Endothelial cell (in vitro differentiated cells): ENCODE measurements at regions not wholly inside any gene's neighbourhood (a gene's known extent, or its start where the extent isn't known, plus 50 kb on each side); places are given as distances from the start of the nearest gene placed in this dataset.

Experiments used
- DNase-seq: peaks from one replicate; pipeline ENCODE4 v3.0.0; 2021; ENCODE audit warnings: low spot score
- H3K27ac Mint-ChIP-seq: one replicate; pipeline ENCODE4 v1.8.0; 2021; ENCODE audit warnings: mixed read lengths, inconsistent platforms; ENCODE audit not compliant: unreplicated experiment
- H3K27me3 Mint-ChIP-seq: one replicate; pipeline ENCODE4 v1.8.0; 2021; ENCODE audit warnings: mild to moderate bottlenecking, moderate library complexity, mixed read lengths, inconsistent platforms; ENCODE audit not compliant: unreplicated experiment
- H3K36me3 Mint-ChIP-seq: one replicate; pipeline ENCODE4 v1.8.0; 2021; ENCODE audit warnings: mild to moderate bottlenecking, low read depth, mixed read lengths, inconsistent platforms; ENCODE audit not compliant: unreplicated experiment
- H3K4me1 Mint-ChIP-seq: one replicate; pipeline ENCODE4 v1.8.0; 2021; ENCODE audit warnings: mild to moderate bottlenecking, mixed read lengths, inconsistent platforms; ENCODE audit not compliant: unreplicated experiment
- H3K4me3 Mint-ChIP-seq: one replicate; pipeline ENCODE4 v1.8.0; 2021; ENCODE audit warnings: mild to moderate bottlenecking, mixed read lengths, inconsistent platforms; ENCODE audit not compliant: unreplicated experiment
- H3K9me3 Mint-ChIP-seq: one replicate; pipeline ENCODE4 v1.8.0; 2021; ENCODE audit warnings: mixed read lengths, inconsistent platforms; ENCODE audit not compliant: unreplicated experiment
- CTCF ChIP-seq: fragments of 200-600 bp; sonication (generic); IDR thresholded peaks from one replicate; pipeline ENCODE4 v1.5.0; 2021; ENCODE audit warnings: antibody characterized with exemption; ENCODE audit not compliant: unreplicated experiment

- no peaks in the 10 kb centered on the region for H3K27me3 Mint-ChIP-seq
- H3K27ac Mint-ChIP-seq: no peak overlapping the region
- H3K4me3 Mint-ChIP-seq: no peak overlapping the region
- no peak for TF ChIP-seq CTCF
- no peak for DNase-seq
- H3K9me3 Mint-ChIP-seq: no peaks in the 10 kb centered on the region
- no peaks in the 10 kb centered on the region for H3K4me1 Mint-ChIP-seq
- H3K36me3 Mint-ChIP-seq: no peaks in the 10 kb centered on the region
Measured at GRCh38 chr4:85407546-85407945, 67.4 kb upstream of the ARHGAP24 start.

GRCh38 chr4:85408301-85408700 lies 66.6 kb upstream of the ARHGAP24 start:
- H3K27ac Mint-ChIP-seq: no peak overlapping the region
- no peak for DNase-seq
- no peaks in the 10 kb centered on the region for H3K27me3 Mint-ChIP-seq
- no peaks in the 10 kb centered on the region for H3K4me1 Mint-ChIP-seq
- no peak overlapping the region for H3K4me3 Mint-ChIP-seq
- no peak for TF ChIP-seq CTCF
- no peaks in the 10 kb centered on the region for H3K36me3 Mint-ChIP-seq
- H3K9me3 Mint-ChIP-seq: no peaks in the 10 kb centered on the region

GRCh38 chr4:85409251-85409650 lies 65.7 kb upstream of the ARHGAP24 start:
- H3K27ac Mint-ChIP-seq: no peak overlapping the region

GRCh38 chr4:85411386-85411785 lies 63.6 kb upstream of the ARHGAP24 start:
- TF ChIP-seq CTCF: no peak
- Mint-ChIP-seq H3K27me3 (no peaks in the 10 kb centered on the region), H3K9me3 (no peaks in the 10 kb centered on the region), H3K27ac (no peak overlapping the region), H3K4me1 (no peaks in the 10 kb centered on the region), H3K36me3 (no peaks in the 10 kb centered on the region), H3K4me3 (no peak overlapping the region)
- no peak for DNase-seq

More at GRCh38 chr4:85409251-85409650, 65.7 kb upstream of the ARHGAP24 start:
- Mint-ChIP-seq H3K27me3 (no peaks in the 10 kb centered on the region), H3K36me3 (no peaks in the 10 kb centered on the region), H3K9me3 (no peaks in the 10 kb centered on the region), H3K4me3 (no peak overlapping the region), H3K4me1 (no peaks in the 10 kb centered on the region)
- DNase-seq: no peak
- TF ChIP-seq CTCF: no peak

GRCh38 chr4:85414972-85415371 lies 60.0 kb upstream of the ARHGAP24 start:
- no peaks in the 10 kb centered on the region for H3K27me3 Mint-ChIP-seq
- H3K27ac Mint-ChIP-seq: no peak overlapping the region
- H3K9me3 Mint-ChIP-seq: no peaks in the 10 kb centered on the region
- DNase-seq: no peak
- no peak overlapping the region for H3K4me3 Mint-ChIP-seq
- no peaks in the 10 kb centered on the region for H3K4me1 Mint-ChIP-seq
- TF ChIP-seq CTCF: no peak
- H3K36me3 Mint-ChIP-seq: no peaks in the 10 kb centered on the region
